ENCODE measurements at regions not wholly inside any gene's neighbourhood (a gene's known extent, or its start where the extent isn't known, plus 50 kb on each side); places are given as distances from the start of the nearest gene placed in this dataset.

- H3K9me3 ChIP-seq: no peaks in the 10 kb centered on the region
- no peaks in the 10 kb centered on the region for H3K27me3 ChIP-seq
- TF ChIP-seq CTCF (IDR thresholded peaks at IDR 0.05): no peak
- no peak for TF ChIP-seq POLR2A (IDR thresholded peaks at IDR 0.05)
- no peak for TF ChIP-seq EP300 (IDR thresholded peaks at IDR 0.05)
- WGBS, 3 donors: 56 to 61% (median 60%) methylated on average over 3 of the region's 3 CpGs
- no peaks in the 10 kb centered on the region for H3K36me3 ChIP-seq
- H3K4me1 ChIP-seq (ENCODE audit: insufficient read depth): no peaks in the 10 kb centered on the region
- intact Hi-C loops (cut with DNase I): no loop called here
- H3K27ac ChIP-seq: no peak overlapping the region
- DNase-seq: no peak
- H3K4me3 ChIP-seq: no peak overlapping the region
Measured at GRCh38 chr5:30592833-30593232, 600.7 kb upstream of the CDH6 start.

GRCh38 chr5:30581198-30581935 lies 612.1 kb upstream of the CDH6 start:
- Histone ChIP-seq H3K36me3 (no peaks in the 10 kb centered on the region), H3K27me3 (no peaks in the 10 kb centered on the region), H3K9me3 (no peaks in the 10 kb centered on the region), H3K27ac (no peak overlapping the region), H3K4me1 (ENCODE audit: insufficient read depth) (no peaks in the 10 kb centered on the region), H3K4me3 (no peak overlapping the region)
- WGBS, 3 donors: 24 to 30% (median 26%) methylated on average over 8 of the region's 8 CpGs
- no peak for TF ChIP-seq EP300 (IDR thresholded peaks at IDR 0.05)
- no peak for TF ChIP-seq CTCF (IDR thresholded peaks at IDR 0.05)
- TF ChIP-seq POLR2A (IDR thresholded peaks at IDR 0.05): no peak
- intact Hi-C loops (cut with DNase I): no loop called here
- no peak for DNase-seq

GRCh38 chr5:30574761-30575160 lies 618.7 kb upstream of the CDH6 start:
- Histone ChIP-seq H3K9me3 (no peaks in the 10 kb centered on the region), H3K4me1 (ENCODE audit: insufficient read depth) (no peaks in the 10 kb centered on the region), H3K27ac (no peak overlapping the region), H3K27me3 (no peaks in the 10 kb centered on the region), H3K4me3 (no peak overlapping the region), H3K36me3 (no peaks in the 10 kb centered on the region)
- intact Hi-C loops (cut with DNase I): no loop called here
- TF ChIP-seq CTCF (IDR thresholded peaks at IDR 0.05): no peak
- no peak for TF ChIP-seq EP300 (IDR thresholded peaks at IDR 0.05)
- no peak for TF ChIP-seq POLR2A (IDR thresholded peaks at IDR 0.05)
- no peak for DNase-seq
- 74 to 79% (median 78%) methylated on average over 1 of the region's 1 CpG for WGBS, 3 donors

GRCh38 chr5:30572279-30572678 lies 621.2 kb upstream of the CDH6 start:
- Histone ChIP-seq H3K27me3 (no peaks in the 10 kb centered on the region), H3K9me3 (no peaks in the 10 kb centered on the region), H3K4me1 (ENCODE audit: insufficient read depth) (no peaks in the 10 kb centered on the region), H3K4me3 (no peak overlapping the region), H3K36me3 (no peaks in the 10 kb centered on the region), H3K27ac (no peak overlapping the region)
- intact Hi-C loops (cut with DNase I): no loop called here
- WGBS, 3 donors: 30 to 37% (median 33%) methylated on average over 1 of the region's 1 CpG
- TF ChIP-seq POLR2A (IDR thresholded peaks at IDR 0.05) (no peak), EP300 (IDR thresholded peaks at IDR 0.05) (no peak), CTCF (IDR thresholded peaks at IDR 0.05) (no peak)
- no peak for DNase-seq

All from ovary (tissue), 7 donors.